Muscle of leg (tissue), 3 donors: ENCODE measurements at regions not wholly inside any gene's neighbourhood (a gene's known extent, or its start where the extent isn't known, plus 50 kb on each side); places are given as distances from the start of the nearest gene placed in this dataset.

ENCODE experiments used
- DNase-seq: peaks from one replicate; pipeline ENCODE4 v3.0.0; 2013
- H3K27ac ChIP-seq: one replicate; pipeline ENCODE4 v1.5.1; 2013; ENCODE audit warnings: mild to moderate bottlenecking, low read length, control low read depth
- H3K27me3 ChIP-seq: one replicate; pipeline ENCODE4 v1.6.1; 2013; ENCODE audit warnings: low read length; ENCODE audit not compliant: control insufficient read depth, insufficient read depth
- H3K36me3 ChIP-seq: one replicate; pipeline ENCODE4 v1.6.1; 2013; ENCODE audit warnings: low read length; ENCODE audit not compliant: control insufficient read depth, insufficient read depth
- H3K4me1 ChIP-seq: one replicate; pipeline ENCODE4 v1.6.1; 2013; ENCODE audit warnings: low read length; ENCODE audit not compliant: control insufficient read depth, insufficient read depth
- H3K4me3 ChIP-seq: one replicate; pipeline ENCODE4 v1.5.1; 2013; ENCODE audit warnings: low read length, control low read depth
- H3K9me3 ChIP-seq: replicated peaks from 2 replicates; pipeline ENCODE4 v1.6.1; 2013; ENCODE audit warnings: low read depth, low read length; ENCODE audit not compliant: control insufficient read depth
- WGBS: methylation state at CpG from one replicate; pipeline ENCODE4 v1.1.5; 2013; ENCODE audit warnings: missing lambda C conversion rate; ENCODE audit not compliant: insufficient coverage; 5-methylcytosine and 5-hydroxymethylcytosine counted together

GRCh38 chr1:198472997-198473396 is 67.5 kb downstream of the ATP6V1G3 start:
- no peak for DNase-seq
- H3K27ac ChIP-seq: no peak overlapping the region
- H3K36me3 ChIP-seq: no peaks in the 10 kb centered on the region
- no CpG with 5 or more reads among the region's 2 CpGs for WGBS
- no peaks in the 10 kb centered on the region for H3K9me3 ChIP-seq
- H3K4me3 ChIP-seq: no peak overlapping the region
- no peaks in the 10 kb centered on the region for H3K27me3 ChIP-seq
- H3K4me1 ChIP-seq: no peaks in the 10 kb centered on the region

- WGBS: 75% methylated on average over 1 of the region's 1 CpG
- DNase-seq: no peak
- Histone ChIP-seq H3K4me1 (no peaks in the 10 kb centered on the region), H3K27ac (no peak overlapping the region), H3K9me3 (no peaks in the 10 kb centered on the region), H3K27me3 (no peaks in the 10 kb centered on the region), H3K36me3 (no peaks in the 10 kb centered on the region), H3K4me3 (no peak overlapping the region)
These were observed 68.4 kb downstream of the ATP6V1G3 start for GRCh38 chr1:198472119-198472518.

GRCh38 chr1:198467907-198468306 is 72.6 kb downstream of the ATP6V1G3 start:
- H3K36me3 ChIP-seq: no peaks in the 10 kb centered on the region
- H3K27ac ChIP-seq: no peak overlapping the region
- no peaks in the 10 kb centered on the region for H3K9me3 ChIP-seq
- WGBS: no CpG with 5 or more reads among the region's 2 CpGs
- no peaks in the 10 kb centered on the region for H3K4me1 ChIP-seq
- no peaks in the 10 kb centered on the region for H3K27me3 ChIP-seq
- H3K4me3 ChIP-seq: no peak overlapping the region
- DNase-seq: no peak

GRCh38 chr1:198467342-198467741 is 73.1 kb downstream of the ATP6V1G3 start:
- no peak for DNase-seq
- no peaks in the 10 kb centered on the region for H3K4me1 ChIP-seq

DNA sequence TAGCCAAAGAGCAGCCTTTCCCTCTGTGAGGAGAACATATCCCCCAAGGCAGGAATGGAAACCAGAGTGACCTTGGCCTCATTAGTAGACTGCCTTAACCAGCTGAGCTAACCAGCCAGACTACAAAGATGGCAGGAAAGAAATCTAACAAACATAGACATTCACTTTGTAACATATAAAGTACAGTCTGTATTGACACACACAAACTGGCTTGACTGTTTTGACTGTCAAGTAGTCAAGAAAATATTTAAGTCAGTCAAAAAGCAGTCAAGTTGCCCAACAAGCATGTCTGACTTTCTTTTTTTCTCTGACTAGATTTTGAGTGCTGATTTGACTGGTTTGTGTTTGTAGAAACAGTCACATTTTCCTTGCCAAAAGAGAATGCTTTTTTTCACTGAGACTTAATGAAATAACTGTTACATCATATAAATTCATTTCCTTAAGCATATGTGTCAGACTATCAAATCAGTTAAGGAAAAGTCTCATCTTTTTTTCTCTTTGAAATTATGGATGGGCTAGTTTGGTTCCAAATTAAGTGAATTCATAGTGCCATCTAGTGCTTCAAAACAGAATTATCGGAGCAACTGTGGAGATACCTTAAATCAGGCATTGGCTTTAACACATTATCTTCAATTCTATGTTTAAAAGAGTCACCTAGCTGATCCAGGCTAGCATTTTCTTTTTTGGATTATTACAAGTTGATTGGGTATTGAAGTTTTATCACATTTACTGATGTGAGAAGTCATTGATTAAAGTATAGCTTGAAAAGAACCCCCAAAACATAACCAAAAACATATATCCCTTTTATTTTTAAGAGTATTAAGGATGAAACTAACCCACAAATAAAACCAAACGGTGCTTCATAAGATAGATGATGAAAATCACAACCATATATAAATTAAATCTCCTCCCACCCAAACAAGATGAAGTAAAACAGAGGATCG is 75.0 kb downstream of the ATP6V1G3 start:
- Histone ChIP-seq H3K27ac (no peak overlapping the region), H3K9me3 (no peaks in the 10 kb centered on the region), H3K27me3 (no peaks in the 10 kb centered on the region), H3K4me1 (no peaks in the 10 kb centered on the region), H3K4me3 (no peak overlapping the region), H3K36me3 (no peaks in the 10 kb centered on the region)
- peak; percentile 65 for DNase-seq
- no CpG with 5 or more reads among the region's 3 CpGs for WGBS

More at GRCh38 chr1:198467342-198467741, 73.1 kb downstream of the ATP6V1G3 start:
- H3K27me3 ChIP-seq: no peaks in the 10 kb centered on the region
- WGBS: no CpG with 5 or more reads among the region's 2 CpGs
- H3K9me3 ChIP-seq: no peaks in the 10 kb centered on the region
- no peak overlapping the region for H3K4me3 ChIP-seq
- H3K27ac ChIP-seq: no peak overlapping the region
- H3K36me3 ChIP-seq: no peaks in the 10 kb centered on the region

GRCh38 chr1:198463709-198464108 is 76.8 kb downstream of the ATP6V1G3 start:
- Histone ChIP-seq H3K27me3 (no peaks in the 10 kb centered on the region), H3K4me1 (no peaks in the 10 kb centered on the region), H3K9me3 (no peaks in the 10 kb centered on the region), H3K4me3 (no peak overlapping the region), H3K27ac (no peak overlapping the region), H3K36me3 (no peaks in the 10 kb centered on the region)
- DNase-seq: no peak

DNA sequence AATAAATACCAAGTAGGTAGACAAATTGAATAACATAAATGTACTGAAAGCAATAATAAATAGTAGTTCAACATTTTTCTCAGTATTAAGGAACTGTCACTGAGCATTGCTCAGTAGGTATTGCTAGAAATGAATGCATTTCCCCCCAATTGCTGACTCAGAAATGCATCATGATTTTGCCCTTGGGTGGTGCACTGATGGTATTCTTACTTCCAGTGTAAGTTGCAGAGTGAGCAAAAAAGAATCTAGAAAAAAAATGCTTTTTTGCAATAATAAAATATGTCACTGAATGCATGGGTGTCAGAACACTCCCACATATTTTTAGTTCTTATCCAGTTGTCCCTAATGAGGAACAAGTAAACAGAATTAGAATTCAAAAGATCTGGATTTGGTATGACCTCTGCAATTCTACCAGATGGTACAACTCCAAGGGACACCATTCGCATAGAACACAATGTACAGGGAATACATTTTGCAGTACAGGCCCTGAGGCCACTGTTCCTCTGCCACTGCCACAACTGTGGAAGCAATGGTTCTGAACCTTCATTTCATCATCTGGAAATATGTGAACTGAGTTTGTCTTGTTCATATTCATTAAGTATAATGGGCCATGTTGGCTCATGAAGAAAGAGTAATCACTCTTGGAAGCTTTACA is 78.0 kb downstream of the ATP6V1G3 start:
- 100% methylated on average over 1 of the region's 1 CpG for WGBS
- Histone ChIP-seq H3K27ac (no peak overlapping the region), H3K4me3 (no peak overlapping the region)

GRCh38 chr1:198455966-198456365 is 84.5 kb downstream of the ATP6V1G3 start:
- no peak overlapping the region for H3K27ac ChIP-seq
- H3K9me3 ChIP-seq: no peaks in the 10 kb centered on the region

More for the DNA sequence above, 78.0 kb downstream of the ATP6V1G3 start:
- no peak for DNase-seq
- H3K36me3 ChIP-seq: no peaks in the 10 kb centered on the region
- no peaks in the 10 kb centered on the region for H3K4me1 ChIP-seq
- no peaks in the 10 kb centered on the region for H3K27me3 ChIP-seq
- H3K9me3 ChIP-seq: no peaks in the 10 kb centered on the region

DNA sequence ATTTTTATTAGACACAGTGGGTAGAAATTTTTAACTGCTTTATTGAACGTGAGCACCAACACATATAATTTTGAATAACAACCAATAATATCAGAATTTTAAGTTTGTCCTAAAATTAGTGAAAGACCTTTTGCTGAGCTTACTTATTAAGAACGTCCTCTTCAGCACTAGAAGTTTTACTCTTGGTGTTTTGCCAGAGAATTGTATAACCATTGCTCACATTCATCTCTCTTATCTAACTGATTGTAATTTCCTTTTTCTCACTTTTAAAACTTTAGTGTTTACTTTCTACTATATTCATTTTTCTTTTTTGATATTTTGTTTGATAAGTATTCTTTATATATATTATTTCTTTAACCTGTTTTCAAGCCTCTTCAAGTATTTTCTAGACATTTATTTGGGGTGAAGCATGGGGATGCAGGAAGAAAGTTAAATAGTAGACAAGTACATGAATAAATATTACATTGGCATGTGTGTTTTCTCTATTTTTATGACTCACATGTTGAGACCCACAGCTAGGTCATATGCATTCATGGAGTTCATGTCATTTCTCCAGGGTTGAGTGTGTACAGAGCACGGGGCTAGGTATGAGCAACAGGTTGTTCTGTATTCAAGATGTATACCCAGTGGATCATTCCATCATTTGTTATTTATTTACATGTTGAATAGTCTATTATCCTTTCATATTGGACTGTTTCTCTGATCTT is 90.6 kb downstream of the ATP6V1G3 start:
- DNase-seq: no peak
- WGBS: no CpG with 5 or more reads among the region's 3 CpGs
- no peaks in the 10 kb centered on the region for H3K27me3 ChIP-seq

More at GRCh38 chr1:198455966-198456365, 84.5 kb downstream of the ATP6V1G3 start:
- DNase-seq: no peak
- Histone ChIP-seq H3K36me3 (no peaks in the 10 kb centered on the region), H3K4me3 (no peak overlapping the region), H3K27me3 (no peaks in the 10 kb centered on the region), H3K4me1 (no peaks in the 10 kb centered on the region)
- WGBS: 92% methylated on average over 2 of the region's 3 CpGs

GRCh38 chr1:198449261-198449660 is 91.2 kb downstream of the ATP6V1G3 start:
- H3K4me1 ChIP-seq: no peaks in the 10 kb centered on the region
- H3K9me3 ChIP-seq: no peaks in the 10 kb centered on the region
- H3K27ac ChIP-seq: no peak overlapping the region
- no peaks in the 10 kb centered on the region for H3K36me3 ChIP-seq
- H3K4me3 ChIP-seq: no peak overlapping the region
- H3K27me3 ChIP-seq: no peaks in the 10 kb centered on the region
- DNase-seq: no peak

More for the DNA sequence above, 90.6 kb downstream of the ATP6V1G3 start:
- no peak overlapping the region for H3K4me3 ChIP-seq
- H3K27ac ChIP-seq: no peak overlapping the region
- no peaks in the 10 kb centered on the region for H3K4me1 ChIP-seq
- no peaks in the 10 kb centered on the region for H3K36me3 ChIP-seq
- no peaks in the 10 kb centered on the region for H3K9me3 ChIP-seq
